ENCODE measurements at regions not wholly inside any gene's neighbourhood (a gene's known extent, or its start where the extent isn't known, plus 50 kb on each side); places are given as distances from the start of the nearest gene placed in this dataset.
"Not testable (repeated sequence)": the region's sequence is repeated elsewhere in the genome, so short reads cannot be mapped to it uniquely, and the experiment has no call there.

- not testable (repeated sequence) for DNase-seq
Measured at GRCh38 chr15:77896147-77897112, 181.1 kb downstream of the TBC1D2B start.

GRCh38 chr15:77895742-77896141 lies 181.8 kb downstream of the TBC1D2B start:
- no peak for DNase-seq

GRCh38 chr15:77895145-77895544 lies 182.4 kb downstream of the TBC1D2B start:
- DNase-seq, result not testable (repeated sequence)

GRCh38 chr15:77893671-77894640 lies 183.6 kb downstream of the TBC1D2B start:
- DNase-seq, result not testable (repeated sequence)

GRCh38 chr15:77893246-77893645 lies 184.3 kb downstream of the TBC1D2B start:
- DNase-seq, result not testable (repeated sequence)

- DNase-seq, result no peak
Measured at GRCh38 chr15:77892335-77892734, 185.2 kb downstream of the TBC1D2B start.

GRCh38 chr15:77891862-77892261 lies 185.6 kb downstream of the TBC1D2B start:
- not testable (repeated sequence) for DNase-seq

GRCh38 chr15:77890911-77891801 lies 186.4 kb downstream of the TBC1D2B start:
- DNase-seq, result not testable (repeated sequence)

- DNase-seq, result not testable (repeated sequence)
Measured at GRCh38 chr15:77889828-77890725, 187.4 kb downstream of the TBC1D2B start.

- no peak for DNase-seq
Measured at GRCh38 chr15:77889009-77889806, 188.3 kb downstream of the TBC1D2B start.

- not testable (repeated sequence) for DNase-seq
Measured at GRCh38 chr15:77887563-77888429, 189.7 kb downstream of the TBC1D2B start.

GRCh38 chr15:77886805-77887448 lies 190.6 kb downstream of the TBC1D2B start:
- no peak for DNase-seq

GRCh38 chr15:77885877-77886500 lies 191.5 kb downstream of the TBC1D2B start:
- DNase-seq, result not testable (repeated sequence)

- DNase-seq, result not testable (repeated sequence)
Measured at GRCh38 chr15:77883012-77883411, 194.5 kb downstream of the TBC1D2B start.

- DNase-seq, result no peak
Measured at GRCh38 chr15:77881950-77882349, 195.6 kb downstream of the TBC1D2B start.

- DNase-seq, result not testable (repeated sequence)
Measured at GRCh38 chr15:77881535-77881934, 196.0 kb downstream of the TBC1D2B start.

- DNase-seq, result not testable (repeated sequence)
Measured at GRCh38 chr15:77879466-77879865, 198.0 kb downstream of the TBC1D2B start.
